Endodermal cell (in vitro differentiated cells): ENCODE measurements at regions not wholly inside any gene's neighbourhood (a gene's known extent, or its start where the extent isn't known, plus 50 kb on each side); places are given as distances from the start of the nearest gene placed in this dataset.

Experiments used
- DNase-seq: peaks from one replicate; pipeline ENCODE4 v3.0.0-alpha.2; 2017
- H3K27ac ChIP-seq: 2 replicates; pipeline ENCODE4 v1.5.1; 2013; ENCODE audit warnings: mild to moderate bottlenecking, low read depth, low read length, moderate library complexity
- H3K27me3 ChIP-seq: 2 replicates; pipeline ENCODE4 v1.6.1; 2013; ENCODE audit warnings: mild to moderate bottlenecking, low read length, moderate library complexity; ENCODE audit not compliant: insufficient read depth, control insufficient read depth, poor library complexity, severe bottlenecking
- H3K36me3 ChIP-seq: 2 replicates; pipeline ENCODE4 v1.7.0; 2013; ENCODE audit warnings: mild to moderate bottlenecking, low read length, moderate library complexity; ENCODE audit not compliant: control insufficient read depth, insufficient read depth
- H3K4me1 ChIP-seq: one replicate; pipeline ENCODE4 v1.7.0; 2013; ENCODE audit warnings: low read length; ENCODE audit not compliant: control insufficient read depth, insufficient read depth
- H3K4me3 ChIP-seq: 2 replicates; pipeline ENCODE4 v1.5.1; 2013; ENCODE audit warnings: mild to moderate bottlenecking, low read length, moderate library complexity
- H3K9ac ChIP-seq: 2 replicates; pipeline ENCODE4 v1.6.1; 2013; ENCODE audit warnings: mild to moderate bottlenecking, low read length, moderate library complexity; ENCODE audit not compliant: poor library complexity, severe bottlenecking; ENCODE audit errors: extremely low read depth
- H3K9me3 ChIP-seq: 2 replicates; pipeline ENCODE4 v1.6.1; 2013; ENCODE audit warnings: mild to moderate bottlenecking, low read length, moderate library complexity; ENCODE audit not compliant: control insufficient read depth
- H3K27ac Mint-ChIP-seq: 2 replicates; pipeline ENCODE4 v1.8.0; 2020; ENCODE audit warnings: mixed read lengths
- H3K27me3 Mint-ChIP-seq: 2 replicates; pipeline ENCODE4 v1.8.0; 2021; ENCODE audit warnings: mild to moderate bottlenecking, mixed read lengths; ENCODE audit not compliant: insufficient read depth
- H3K36me3 Mint-ChIP-seq: 2 replicates; pipeline ENCODE4 v1.8.0; 2020; ENCODE audit warnings: low read depth, mixed read lengths
- H3K4me1 Mint-ChIP-seq: 2 replicates; pipeline ENCODE4 v1.8.0; 2020; ENCODE audit warnings: mixed read lengths
- H3K4me3 Mint-ChIP-seq: 2 replicates; pipeline ENCODE4 v1.8.0; 2020; ENCODE audit warnings: mild to moderate bottlenecking, moderate library complexity, mixed read lengths
- H3K9me3 Mint-ChIP-seq: 2 replicates; pipeline ENCODE4 v1.8.0; 2020; ENCODE audit warnings: mild to moderate bottlenecking, mixed read lengths
- CTCF ChIP-seq: fragments of 200-600 bp; sonication (generic); conservative IDR thresholded peaks from 2 replicates; pipeline ENCODE4 v1.5.0; 2021; ENCODE audit warnings: antibody characterized with exemption, mild to moderate bottlenecking
- WGBS, 2 experiments: methylation state at CpG; one replicate each; pipeline versions ENCODE4 v1.1.5 to v1.1.7; 2013; ENCODE audit warnings: missing lambda C conversion rate in 2 of 2, mixed read lengths in 1 of 2; ENCODE audit not compliant: insufficient coverage in 1 of 2, insufficient read length in 1 of 2; 5-methylcytosine and 5-hydroxymethylcytosine counted together

- Histone ChIP-seq H3K9me3 (no peaks in the 10 kb centered on the region), H3K9ac (no peak overlapping the region), H3K27me3 (no peaks in the 10 kb centered on the region), H3K4me3 (no peak overlapping the region), H3K36me3 (no peaks in the 10 kb centered on the region), H3K4me1 (no peaks in the 10 kb centered on the region), H3K27ac (no peak overlapping the region)
- no peaks in the 10 kb centered on the region for H3K27me3 Mint-ChIP-seq
- no peak overlapping the region for H3K4me3 Mint-ChIP-seq
- 94% methylated on average over 1 of the region's 1 CpG; no CpG with 5 or more reads in 1 of the 2 experiments for WGBS, 2 experiments
- no peak for DNase-seq
- H3K9me3 Mint-ChIP-seq: peaks cover 59% of the 10 kb centered on the region
- TF ChIP-seq CTCF: no peak
- peaks cover 3% of the 10 kb centered on the region for H3K36me3 Mint-ChIP-seq
- no peak overlapping the region for H3K27ac Mint-ChIP-seq
- H3K4me1 Mint-ChIP-seq: no peaks in the 10 kb centered on the region
Measured at GRCh38 chrX:45628041-45628440, 427.4 kb upstream of the DIPK2B start.

GRCh38 chrX:45623266-45623665, 422.6 kb upstream of the DIPK2B start:
- no peak for TF ChIP-seq CTCF
- Histone ChIP-seq H3K9me3 (no peaks in the 10 kb centered on the region), H3K4me1 (no peaks in the 10 kb centered on the region), H3K27ac (no peak overlapping the region), H3K36me3 (no peaks in the 10 kb centered on the region), H3K9ac (no peak overlapping the region), H3K27me3 (no peaks in the 10 kb centered on the region), H3K4me3 (no peak overlapping the region)
- Mint-ChIP-seq H3K9me3 (peaks cover 56% of the 10 kb centered on the region), H3K36me3 (no peaks in the 10 kb centered on the region), H3K27me3 (no peaks in the 10 kb centered on the region), H3K27ac (no peak overlapping the region), H3K4me1 (no peaks in the 10 kb centered on the region), H3K4me3 (no peak overlapping the region)
- no peak for DNase-seq

GRCh38 chrX:45622538-45622937, 421.9 kb upstream of the DIPK2B start:
- H3K4me1 ChIP-seq: no peaks in the 10 kb centered on the region
- no peak overlapping the region for H3K4me3 ChIP-seq
- H3K27ac ChIP-seq: no peak overlapping the region
- no peaks in the 10 kb centered on the region for H3K36me3 Mint-ChIP-seq
- TF ChIP-seq CTCF: no peak
- H3K27me3 Mint-ChIP-seq: no peaks in the 10 kb centered on the region
- H3K4me3 Mint-ChIP-seq: no peak overlapping the region
- peaks cover 58% of the 10 kb centered on the region for H3K9me3 Mint-ChIP-seq
- no peak overlapping the region for H3K9ac ChIP-seq
- H3K4me1 Mint-ChIP-seq: no peaks in the 10 kb centered on the region
- H3K27me3 ChIP-seq: no peaks in the 10 kb centered on the region
- no peak for DNase-seq
- H3K27ac Mint-ChIP-seq: no peak overlapping the region
- no peaks in the 10 kb centered on the region for H3K36me3 ChIP-seq
- no peaks in the 10 kb centered on the region for H3K9me3 ChIP-seq
